ENCODE measurements at regions not wholly inside any gene's neighbourhood (a gene's known extent, or its start where the extent isn't known, plus 50 kb on each side); places are given as distances from the start of the nearest gene placed in this dataset.

DNA sequence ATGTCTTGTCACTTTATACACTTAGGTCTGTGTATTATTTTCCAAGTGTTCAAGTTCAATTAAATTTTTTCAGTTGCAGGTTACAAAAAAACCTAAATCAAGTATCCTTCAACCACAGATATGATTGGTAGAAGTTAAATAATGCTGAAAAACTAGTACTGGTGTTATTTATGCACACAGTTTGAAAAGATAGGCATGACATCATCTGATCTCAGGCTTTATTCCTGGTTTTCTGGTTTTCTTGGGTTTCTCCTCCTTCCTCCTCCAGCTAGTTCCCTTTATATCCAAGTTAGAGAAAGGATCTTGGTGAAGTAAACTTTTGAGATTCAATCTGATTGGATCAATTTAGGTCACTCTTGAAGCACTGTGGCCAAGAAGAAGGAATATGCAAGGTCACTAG lies 1201.1 kb upstream of the B3GALT2 start:
- no peak overlapping the region for H2AFZ ChIP-seq (ENCODE audit: low read length)
- H3K79me2 ChIP-seq (ENCODE audit: insufficient read depth, low read length): no peaks in the 10 kb centered on the region
- no peaks in the 10 kb centered on the region for H3K9me2 ChIP-seq (replicated peaks; ENCODE audit: low read depth, low read length)
- TF ChIP-seq EZH2phosphoT487 (IDR thresholded peaks at IDR 0.05; ENCODE audit: borderline replicate concordance): no peak
- TF ChIP-seq, protein P1, sequence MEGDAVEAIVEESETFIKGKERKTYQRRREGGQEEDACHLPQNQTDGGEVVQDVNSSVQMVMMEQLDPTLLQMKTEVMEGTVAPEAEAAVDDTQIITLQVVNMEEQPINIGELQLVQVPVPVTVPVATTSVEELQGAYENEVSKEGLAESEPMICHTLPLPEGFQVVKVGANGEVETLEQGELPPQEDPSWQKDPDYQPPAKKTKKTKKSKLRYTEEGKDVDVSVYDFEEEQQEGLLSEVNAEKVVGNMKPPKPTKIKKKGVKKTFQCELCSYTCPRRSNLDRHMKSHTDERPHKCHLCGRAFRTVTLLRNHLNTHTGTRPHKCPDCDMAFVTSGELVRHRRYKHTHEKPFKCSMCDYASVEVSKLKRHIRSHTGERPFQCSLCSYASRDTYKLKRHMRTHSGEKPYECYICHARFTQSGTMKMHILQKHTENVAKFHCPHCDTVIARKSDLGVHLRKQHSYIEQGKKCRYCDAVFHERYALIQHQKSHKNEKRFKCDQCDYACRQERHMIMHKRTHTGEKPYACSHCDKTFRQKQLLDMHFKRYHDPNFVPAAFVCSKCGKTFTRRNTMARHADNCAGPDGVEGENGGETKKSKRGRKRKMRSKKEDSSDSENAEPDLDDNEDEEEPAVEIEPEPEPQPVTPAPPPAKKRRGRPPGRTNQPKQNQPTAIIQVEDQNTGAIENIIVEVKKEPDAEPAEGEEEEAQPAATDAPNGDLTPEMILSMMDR (conservative IDR thresholded peaks at IDR 0.05; ENCODE audit: low read length): no peak
- H3K9ac ChIP-seq (ENCODE audit: low read depth, low read length, poor library complexity, severe bottlenecking): no peak overlapping the region
- no peaks in the 10 kb centered on the region for H4K20me1 ChIP-seq (ENCODE audit: insufficient read depth, low read length, poor library complexity, severe bottlenecking)
- no peak overlapping the region for H3K4me2 ChIP-seq (ENCODE audit: low read depth, low read length, poor library complexity, severe bottlenecking)
- H3K36me3 ChIP-seq (ENCODE audit: insufficient read depth, low read length): no peaks in the 10 kb centered on the region
- H3K9me3 ChIP-seq (ENCODE audit: insufficient read depth, low read depth, low read length): no peaks in the 10 kb centered on the region
- H3K4me1 ChIP-seq (ENCODE audit: insufficient read depth, low read length, poor library complexity, severe bottlenecking): no peaks in the 10 kb centered on the region
- no peak overlapping the region for H3K4me3 ChIP-seq (ENCODE audit: low read length, poor library complexity, severe bottlenecking)
- H3F3A ChIP-seq (ENCODE audit: low read depth): no peaks in the 10 kb centered on the region
- H3K27me3 ChIP-seq (ENCODE audit: insufficient read depth, low read length, poor library complexity, severe bottlenecking): no peaks in the 10 kb centered on the region

DNA sequence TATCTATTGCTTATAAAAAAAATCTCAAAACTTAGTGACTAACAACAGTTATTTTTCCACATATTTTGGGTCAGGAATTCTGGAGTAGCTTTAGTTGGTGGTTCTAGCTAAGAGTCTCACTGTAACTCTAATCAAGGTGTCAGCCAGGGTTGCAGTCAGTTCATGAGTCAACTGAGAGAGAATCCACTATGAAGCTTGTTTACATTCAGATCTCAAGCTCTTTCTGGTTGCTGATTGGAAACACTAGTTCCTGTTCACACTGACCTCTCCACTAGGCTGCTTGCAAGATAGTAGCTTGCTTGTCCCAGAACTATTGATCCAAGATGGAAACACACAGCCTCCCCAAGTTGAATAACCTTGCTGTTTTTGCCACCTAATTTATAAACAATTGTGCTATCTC lies 1192.1 kb upstream of the B3GALT2 start:
- no peaks in the 10 kb centered on the region for H3K4me1 ChIP-seq (ENCODE audit: insufficient read depth, low read length, poor library complexity, severe bottlenecking)
- no peaks in the 10 kb centered on the region for H4K20me1 ChIP-seq (ENCODE audit: insufficient read depth, low read length, poor library complexity, severe bottlenecking)
- H3K27me3 ChIP-seq (ENCODE audit: insufficient read depth, low read length, poor library complexity, severe bottlenecking): no peaks in the 10 kb centered on the region
- no peaks in the 10 kb centered on the region for H3K36me3 ChIP-seq (ENCODE audit: insufficient read depth, low read length)
- TF ChIP-seq EZH2phosphoT487 (IDR thresholded peaks at IDR 0.05; ENCODE audit: borderline replicate concordance): no peak
- no peaks in the 10 kb centered on the region for H3K9me3 ChIP-seq (ENCODE audit: insufficient read depth, low read depth, low read length)
- no peaks in the 10 kb centered on the region for H3K9me2 ChIP-seq (replicated peaks; ENCODE audit: low read depth, low read length)
- no peak overlapping the region for H3K4me2 ChIP-seq (ENCODE audit: low read depth, low read length, poor library complexity, severe bottlenecking)
- H2AFZ ChIP-seq (ENCODE audit: low read length): no peak overlapping the region
- no peak overlapping the region for H3K9ac ChIP-seq (ENCODE audit: low read depth, low read length, poor library complexity, severe bottlenecking)
- no peaks in the 10 kb centered on the region for H3F3A ChIP-seq (ENCODE audit: low read depth)
- no peak overlapping the region for H3K4me3 ChIP-seq (ENCODE audit: low read length, poor library complexity, severe bottlenecking)
- H3K79me2 ChIP-seq (ENCODE audit: insufficient read depth, low read length): no peaks in the 10 kb centered on the region

DNA sequence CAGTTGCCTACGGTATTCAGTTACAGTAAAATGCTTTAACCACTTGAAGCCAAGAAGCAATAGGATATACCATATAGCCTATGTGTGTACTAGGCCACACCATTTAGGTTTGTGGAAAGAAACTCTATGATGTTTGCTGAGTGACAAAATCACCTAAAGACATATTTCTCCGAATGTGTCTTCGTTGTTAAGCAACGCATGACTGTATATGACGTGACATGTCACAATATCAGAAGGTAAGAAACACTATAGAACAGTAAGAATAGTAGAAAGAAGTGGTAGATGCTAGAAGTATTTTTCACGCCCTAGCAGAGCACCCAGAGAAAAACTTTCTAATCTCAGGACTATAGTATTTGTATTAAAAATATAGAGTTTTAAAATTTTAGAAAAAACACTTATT lies 1188.2 kb upstream of the B3GALT2 start:
- Histone ChIP-seq H3F3A (ENCODE audit: low read depth) (no peaks in the 10 kb centered on the region), H3K27me3 (ENCODE audit: insufficient read depth, low read length, poor library complexity, severe bottlenecking) (no peaks in the 10 kb centered on the region), H3K36me3 (ENCODE audit: insufficient read depth, low read length) (no peaks in the 10 kb centered on the region), H3K4me3 (ENCODE audit: low read length, poor library complexity, severe bottlenecking) (no peak overlapping the region), H4K20me1 (ENCODE audit: insufficient read depth, low read length, poor library complexity, severe bottlenecking) (no peaks in the 10 kb centered on the region), H3K9me3 (ENCODE audit: insufficient read depth, low read depth, low read length) (no peaks in the 10 kb centered on the region), H3K79me2 (ENCODE audit: insufficient read depth, low read length) (no peaks in the 10 kb centered on the region), H3K9me2 (replicated peaks; ENCODE audit: low read depth, low read length) (no peaks in the 10 kb centered on the region), H3K9ac (ENCODE audit: low read depth, low read length, poor library complexity, severe bottlenecking) (no peak overlapping the region), H3K4me1 (ENCODE audit: insufficient read depth, low read length, poor library complexity, severe bottlenecking) (no peaks in the 10 kb centered on the region), H3K4me2 (ENCODE audit: low read depth, low read length, poor library complexity, severe bottlenecking) (no peak overlapping the region), H2AFZ (ENCODE audit: low read length) (no peak overlapping the region)
- TF ChIP-seq, protein P1 (conservative IDR thresholded peaks at IDR 0.05; ENCODE audit: low read length): no peak
- no peak for TF ChIP-seq EZH2phosphoT487 (IDR thresholded peaks at IDR 0.05; ENCODE audit: borderline replicate concordance)

DNA sequence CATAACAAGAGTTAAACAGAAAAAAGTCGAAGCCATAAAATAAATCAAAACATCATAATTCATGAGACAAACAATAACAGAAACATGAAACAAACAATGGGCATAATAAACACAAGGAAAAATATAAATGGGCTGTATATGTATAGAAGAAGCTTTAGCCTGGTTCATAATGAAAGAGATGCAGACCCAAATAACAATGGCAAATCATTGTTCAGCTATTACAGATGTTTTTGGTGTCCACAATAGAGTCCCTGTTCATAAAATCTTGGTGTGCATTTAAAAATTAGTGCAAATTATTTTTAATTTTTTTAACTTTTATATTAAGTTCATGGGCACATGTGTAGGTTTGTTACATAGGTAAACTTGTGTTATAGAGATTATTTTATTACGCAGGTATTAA lies 1185.9 kb upstream of the B3GALT2 start:
- TF ChIP-seq EZH2phosphoT487 (IDR thresholded peaks at IDR 0.05; ENCODE audit: borderline replicate concordance): no peak
- TF ChIP-seq, protein P1 (conservative IDR thresholded peaks at IDR 0.05; ENCODE audit: low read length): no peak
- H3K4me2 ChIP-seq (ENCODE audit: low read depth, low read length, poor library complexity, severe bottlenecking): no peak overlapping the region
- H3K36me3 ChIP-seq (ENCODE audit: insufficient read depth, low read length): no peaks in the 10 kb centered on the region
- H4K20me1 ChIP-seq (ENCODE audit: insufficient read depth, low read length, poor library complexity, severe bottlenecking): no peaks in the 10 kb centered on the region
- H2AFZ ChIP-seq (ENCODE audit: low read length): no peak overlapping the region
- H3K9me3 ChIP-seq (ENCODE audit: insufficient read depth, low read depth, low read length): no peaks in the 10 kb centered on the region
- H3K4me1 ChIP-seq (ENCODE audit: insufficient read depth, low read length, poor library complexity, severe bottlenecking): no peaks in the 10 kb centered on the region
- no peaks in the 10 kb centered on the region for H3K9me2 ChIP-seq (replicated peaks; ENCODE audit: low read depth, low read length)
- H3K27me3 ChIP-seq (ENCODE audit: insufficient read depth, low read length, poor library complexity, severe bottlenecking): no peaks in the 10 kb centered on the region
- no peak overlapping the region for H3K9ac ChIP-seq (ENCODE audit: low read depth, low read length, poor library complexity, severe bottlenecking)
- H3F3A ChIP-seq (ENCODE audit: low read depth): no peaks in the 10 kb centered on the region
- no peak overlapping the region for H3K4me3 ChIP-seq (ENCODE audit: low read length, poor library complexity, severe bottlenecking)
- no peaks in the 10 kb centered on the region for H3K79me2 ChIP-seq (ENCODE audit: insufficient read depth, low read length)

Data from Loucy (cell line).